ENCODE measurements at regions not wholly inside any gene's neighbourhood (a gene's known extent, or its start where the extent isn't known, plus 50 kb on each side); places are given as distances from the start of the nearest gene placed in this dataset.

DNA sequence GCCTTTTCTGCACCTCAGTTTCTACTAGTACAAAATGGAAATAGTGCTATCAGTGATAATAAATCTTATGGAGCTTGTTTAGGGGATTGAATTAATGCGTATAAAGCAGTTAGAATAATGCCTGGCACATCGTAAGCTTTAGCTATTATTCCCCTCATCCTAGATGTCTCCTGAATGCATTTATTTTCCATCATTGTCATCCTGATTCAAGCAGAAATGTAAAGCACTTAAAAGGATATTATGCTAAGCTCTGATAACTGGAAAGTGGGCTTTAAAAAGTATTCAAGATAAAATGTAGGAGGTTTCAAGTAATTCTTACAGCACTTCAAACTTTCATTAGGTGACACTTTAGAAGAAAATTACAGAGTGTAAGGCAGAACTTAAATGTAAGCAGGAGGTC, 178.7 kb downstream of the RBM46 start:
- Histone ChIP-seq H3K27ac (no peak overlapping the region), H3K27me3 (no peaks in the 10 kb centered on the region), H3F3A (ENCODE audit: low read depth) (no peaks in the 10 kb centered on the region), H3K9ac (no peak overlapping the region), H3K9me3 (ENCODE audit: low read depth) (no peaks in the 10 kb centered on the region), H3K36me3 (no peaks in the 10 kb centered on the region), H3K4me3 (no peak overlapping the region), H3K4me2 (no peak overlapping the region), H3K79me2 (ENCODE audit: low read depth) (no peaks in the 10 kb centered on the region), H2AFZ (replicated peaks) (no peak overlapping the region), H3K4me1 (no peaks in the 10 kb centered on the region), H4K20me1 (ENCODE audit: low read depth) (no peaks in the 10 kb centered on the region)
- Mint-ChIP-seq H3K36me3 (no peaks in the 10 kb centered on the region), H3K9me3 (peaks cover 6% of the 10 kb centered on the region), H3K4me1 (no peaks in the 10 kb centered on the region), H3K4me3 (no peak overlapping the region), H3K27ac (no peak overlapping the region), H3K27me3 (ENCODE audit: insufficient read depth, low read depth) (no peaks in the 10 kb centered on the region)
- DNase-seq (ENCODE audit: low spot score), result no peak
- TF ChIP-seq EZH2 (IDR thresholded peaks at IDR 0.05) (no peak), EZH2phosphoT487 (IDR thresholded peaks at IDR 0.05) (no peak)
- TF ChIP-seq, protein P1, sequence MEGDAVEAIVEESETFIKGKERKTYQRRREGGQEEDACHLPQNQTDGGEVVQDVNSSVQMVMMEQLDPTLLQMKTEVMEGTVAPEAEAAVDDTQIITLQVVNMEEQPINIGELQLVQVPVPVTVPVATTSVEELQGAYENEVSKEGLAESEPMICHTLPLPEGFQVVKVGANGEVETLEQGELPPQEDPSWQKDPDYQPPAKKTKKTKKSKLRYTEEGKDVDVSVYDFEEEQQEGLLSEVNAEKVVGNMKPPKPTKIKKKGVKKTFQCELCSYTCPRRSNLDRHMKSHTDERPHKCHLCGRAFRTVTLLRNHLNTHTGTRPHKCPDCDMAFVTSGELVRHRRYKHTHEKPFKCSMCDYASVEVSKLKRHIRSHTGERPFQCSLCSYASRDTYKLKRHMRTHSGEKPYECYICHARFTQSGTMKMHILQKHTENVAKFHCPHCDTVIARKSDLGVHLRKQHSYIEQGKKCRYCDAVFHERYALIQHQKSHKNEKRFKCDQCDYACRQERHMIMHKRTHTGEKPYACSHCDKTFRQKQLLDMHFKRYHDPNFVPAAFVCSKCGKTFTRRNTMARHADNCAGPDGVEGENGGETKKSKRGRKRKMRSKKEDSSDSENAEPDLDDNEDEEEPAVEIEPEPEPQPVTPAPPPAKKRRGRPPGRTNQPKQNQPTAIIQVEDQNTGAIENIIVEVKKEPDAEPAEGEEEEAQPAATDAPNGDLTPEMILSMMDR (IDR thresholded peaks at IDR 0.05), result no peak

DNA sequence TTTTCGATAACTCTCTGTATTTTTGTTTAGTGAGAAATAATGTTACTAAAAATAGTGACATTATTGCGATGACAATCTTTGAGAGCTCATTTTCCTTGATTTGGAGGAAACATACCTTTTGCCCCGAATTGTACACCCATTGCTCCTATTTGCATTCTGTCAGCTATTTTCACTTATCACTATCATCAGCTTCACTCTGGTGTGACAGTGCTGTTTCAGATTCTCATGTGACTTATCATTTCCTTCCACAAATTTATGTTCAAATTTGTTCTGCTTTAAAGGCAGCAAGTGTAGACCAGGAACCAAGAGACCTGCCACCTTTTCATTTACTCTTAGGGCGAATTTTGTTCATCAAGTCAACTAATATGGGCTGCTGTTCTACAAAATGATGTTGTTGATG, 179.4 kb downstream of the RBM46 start:
- no peak overlapping the region for H3K27ac Mint-ChIP-seq
- Histone ChIP-seq H3K36me3 (no peaks in the 10 kb centered on the region), H2AFZ (replicated peaks) (no peak overlapping the region), H3K27me3 (no peaks in the 10 kb centered on the region), H3K9ac (no peak overlapping the region), H3K4me2 (no peak overlapping the region), H3K4me3 (no peak overlapping the region), H3K9me3 (ENCODE audit: low read depth) (no peaks in the 10 kb centered on the region), H3K27ac (no peak overlapping the region), H3F3A (ENCODE audit: low read depth) (no peaks in the 10 kb centered on the region), H3K79me2 (ENCODE audit: low read depth) (no peaks in the 10 kb centered on the region), H4K20me1 (ENCODE audit: low read depth) (no peaks in the 10 kb centered on the region), H3K4me1 (no peaks in the 10 kb centered on the region)
- TF ChIP-seq EZH2 (IDR thresholded peaks at IDR 0.05) (no peak), EZH2phosphoT487 (IDR thresholded peaks at IDR 0.05) (no peak)
- TF ChIP-seq, protein P1 (IDR thresholded peaks at IDR 0.05), result no peak
- H3K9me3 Mint-ChIP-seq, result peaks cover 6% of the 10 kb centered on the region
- H3K4me1 Mint-ChIP-seq, result no peaks in the 10 kb centered on the region
- no peaks in the 10 kb centered on the region for H3K27me3 Mint-ChIP-seq (ENCODE audit: insufficient read depth, low read depth)
- H3K36me3 Mint-ChIP-seq, result no peaks in the 10 kb centered on the region
- no peak for DNase-seq (ENCODE audit: low spot score)
- H3K4me3 Mint-ChIP-seq, result no peak overlapping the region

DNA sequence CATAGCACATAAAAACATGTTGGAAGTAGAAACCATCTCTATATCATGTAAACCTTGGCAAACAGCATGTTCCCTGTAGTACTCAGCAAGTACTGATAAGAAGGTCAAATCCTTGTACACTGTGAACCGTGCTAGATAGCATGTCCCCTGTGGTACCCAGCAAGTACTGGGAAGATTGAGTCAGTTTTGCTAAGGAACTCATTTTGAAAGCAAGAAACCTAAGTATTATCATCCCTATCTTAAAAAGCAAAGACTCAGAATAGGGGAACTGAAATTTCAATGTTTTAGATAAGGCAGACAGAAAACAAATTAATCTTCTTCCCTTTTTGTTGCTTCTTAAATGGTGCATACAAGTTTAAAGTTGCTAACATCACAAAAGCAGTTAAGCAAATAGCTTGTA, 180.2 kb downstream of the RBM46 start:
- TF ChIP-seq, protein P1 (IDR thresholded peaks at IDR 0.05), result no peak
- TF ChIP-seq EZH2 (IDR thresholded peaks at IDR 0.05) (no peak), EZH2phosphoT487 (IDR thresholded peaks at IDR 0.05) (no peak)
- Histone ChIP-seq H4K20me1 (ENCODE audit: low read depth) (no peaks in the 10 kb centered on the region), H3K4me1 (no peaks in the 10 kb centered on the region), H3K36me3 (no peaks in the 10 kb centered on the region), H3K27me3 (no peaks in the 10 kb centered on the region), H3K4me2 (no peak overlapping the region), H3K27ac (no peak overlapping the region), H3F3A (ENCODE audit: low read depth) (no peaks in the 10 kb centered on the region), H2AFZ (replicated peaks) (no peak overlapping the region), H3K9ac (no peak overlapping the region), H3K4me3 (no peak overlapping the region), H3K9me3 (ENCODE audit: low read depth) (no peaks in the 10 kb centered on the region), H3K79me2 (ENCODE audit: low read depth) (no peaks in the 10 kb centered on the region)
- Mint-ChIP-seq H3K27ac (no peak overlapping the region), H3K4me1 (no peaks in the 10 kb centered on the region), H3K36me3 (no peaks in the 10 kb centered on the region), H3K9me3 (peaks cover 6% of the 10 kb centered on the region), H3K4me3 (no peak overlapping the region), H3K27me3 (ENCODE audit: insufficient read depth, low read depth) (no peaks in the 10 kb centered on the region)
- DNase-seq (ENCODE audit: low spot score), result no peak
